HL-60 (cell line): ENCODE measurements at regions not wholly inside any gene's neighbourhood (a gene's known extent, or its start where the extent isn't known, plus 50 kb on each side); places are given as distances from the start of the nearest gene placed in this dataset.

Source experiments
- GABPA ChIP-seq: IDR thresholded peaks from 2 replicates; pipeline ENCODE4 v1.6.1; 2012; ENCODE audit warnings: low read depth
- POLR2AphosphoS5 ChIP-seq: IDR thresholded peaks from 2 replicates; pipeline ENCODE4 v1.6.1; 2012; ENCODE audit warnings: low read depth
- TF ChIP-seq, protein P1 (sequence below): IDR thresholded peaks from one replicate; pipeline ENCODE4 v1.5.1; 2011; ENCODE audit warnings: low read length, control low read depth, inconsistent platforms; ENCODE audit not compliant: insufficient read depth
- TF ChIP-seq, protein P2 (sequence below): IDR thresholded peaks from 2 replicates; pipeline ENCODE4 v1.6.1; 2012; ENCODE audit warnings: low read depth; ENCODE audit not compliant: insufficient replicate concordance

DNA sequence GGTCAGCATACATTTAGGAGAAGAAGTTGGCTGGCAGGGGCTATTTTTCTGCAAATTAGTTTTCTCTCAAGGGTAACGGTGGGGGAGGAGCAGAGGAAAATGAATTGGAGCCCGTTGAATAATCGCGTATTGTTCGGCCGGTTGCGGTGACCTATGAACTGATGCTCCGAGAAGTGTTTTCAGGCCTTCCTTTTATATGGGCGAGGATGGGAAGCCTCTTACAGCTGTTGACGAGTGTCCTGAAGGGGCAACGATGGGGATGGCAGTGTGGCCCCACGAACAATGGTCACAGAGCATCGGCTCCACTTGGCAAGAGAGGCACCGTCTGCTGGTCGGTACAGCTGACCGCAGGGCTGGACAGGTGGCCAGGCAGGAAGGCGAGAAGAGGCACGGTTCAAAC lies 400.7 kb downstream of the ZSWIM6 start:
- TF ChIP-seq, protein P1, sequence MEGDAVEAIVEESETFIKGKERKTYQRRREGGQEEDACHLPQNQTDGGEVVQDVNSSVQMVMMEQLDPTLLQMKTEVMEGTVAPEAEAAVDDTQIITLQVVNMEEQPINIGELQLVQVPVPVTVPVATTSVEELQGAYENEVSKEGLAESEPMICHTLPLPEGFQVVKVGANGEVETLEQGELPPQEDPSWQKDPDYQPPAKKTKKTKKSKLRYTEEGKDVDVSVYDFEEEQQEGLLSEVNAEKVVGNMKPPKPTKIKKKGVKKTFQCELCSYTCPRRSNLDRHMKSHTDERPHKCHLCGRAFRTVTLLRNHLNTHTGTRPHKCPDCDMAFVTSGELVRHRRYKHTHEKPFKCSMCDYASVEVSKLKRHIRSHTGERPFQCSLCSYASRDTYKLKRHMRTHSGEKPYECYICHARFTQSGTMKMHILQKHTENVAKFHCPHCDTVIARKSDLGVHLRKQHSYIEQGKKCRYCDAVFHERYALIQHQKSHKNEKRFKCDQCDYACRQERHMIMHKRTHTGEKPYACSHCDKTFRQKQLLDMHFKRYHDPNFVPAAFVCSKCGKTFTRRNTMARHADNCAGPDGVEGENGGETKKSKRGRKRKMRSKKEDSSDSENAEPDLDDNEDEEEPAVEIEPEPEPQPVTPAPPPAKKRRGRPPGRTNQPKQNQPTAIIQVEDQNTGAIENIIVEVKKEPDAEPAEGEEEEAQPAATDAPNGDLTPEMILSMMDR, result no peak
- TF ChIP-seq POLR2AphosphoS5 (no peak), GABPA (no peak)
- TF ChIP-seq, protein P2, sequence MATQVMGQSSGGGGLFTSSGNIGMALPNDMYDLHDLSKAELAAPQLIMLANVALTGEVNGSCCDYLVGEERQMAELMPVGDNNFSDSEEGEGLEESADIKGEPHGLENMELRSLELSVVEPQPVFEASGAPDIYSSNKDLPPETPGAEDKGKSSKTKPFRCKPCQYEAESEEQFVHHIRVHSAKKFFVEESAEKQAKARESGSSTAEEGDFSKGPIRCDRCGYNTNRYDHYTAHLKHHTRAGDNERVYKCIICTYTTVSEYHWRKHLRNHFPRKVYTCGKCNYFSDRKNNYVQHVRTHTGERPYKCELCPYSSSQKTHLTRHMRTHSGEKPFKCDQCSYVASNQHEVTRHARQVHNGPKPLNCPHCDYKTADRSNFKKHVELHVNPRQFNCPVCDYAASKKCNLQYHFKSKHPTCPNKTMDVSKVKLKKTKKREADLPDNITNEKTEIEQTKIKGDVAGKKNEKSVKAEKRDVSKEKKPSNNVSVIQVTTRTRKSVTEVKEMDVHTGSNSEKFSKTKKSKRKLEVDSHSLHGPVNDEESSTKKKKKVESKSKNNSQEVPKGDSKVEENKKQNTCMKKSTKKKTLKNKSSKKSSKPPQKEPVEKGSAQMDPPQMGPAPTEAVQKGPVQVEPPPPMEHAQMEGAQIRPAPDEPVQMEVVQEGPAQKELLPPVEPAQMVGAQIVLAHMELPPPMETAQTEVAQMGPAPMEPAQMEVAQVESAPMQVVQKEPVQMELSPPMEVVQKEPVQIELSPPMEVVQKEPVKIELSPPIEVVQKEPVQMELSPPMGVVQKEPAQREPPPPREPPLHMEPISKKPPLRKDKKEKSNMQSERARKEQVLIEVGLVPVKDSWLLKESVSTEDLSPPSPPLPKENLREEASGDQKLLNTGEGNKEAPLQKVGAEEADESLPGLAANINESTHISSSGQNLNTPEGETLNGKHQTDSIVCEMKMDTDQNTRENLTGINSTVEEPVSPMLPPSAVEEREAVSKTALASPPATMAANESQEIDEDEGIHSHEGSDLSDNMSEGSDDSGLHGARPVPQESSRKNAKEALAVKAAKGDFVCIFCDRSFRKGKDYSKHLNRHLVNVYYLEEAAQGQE, result no peak
